ENCODE measurements at regions not wholly inside any gene's neighbourhood (a gene's known extent, or its start where the extent isn't known, plus 50 kb on each side); places are given as distances from the start of the nearest gene placed in this dataset.

GRCh38 chrX:143095816-143096215 lies 70.1 kb downstream of the SPANXN4 start:
- TF ChIP-seq, protein P1, sequence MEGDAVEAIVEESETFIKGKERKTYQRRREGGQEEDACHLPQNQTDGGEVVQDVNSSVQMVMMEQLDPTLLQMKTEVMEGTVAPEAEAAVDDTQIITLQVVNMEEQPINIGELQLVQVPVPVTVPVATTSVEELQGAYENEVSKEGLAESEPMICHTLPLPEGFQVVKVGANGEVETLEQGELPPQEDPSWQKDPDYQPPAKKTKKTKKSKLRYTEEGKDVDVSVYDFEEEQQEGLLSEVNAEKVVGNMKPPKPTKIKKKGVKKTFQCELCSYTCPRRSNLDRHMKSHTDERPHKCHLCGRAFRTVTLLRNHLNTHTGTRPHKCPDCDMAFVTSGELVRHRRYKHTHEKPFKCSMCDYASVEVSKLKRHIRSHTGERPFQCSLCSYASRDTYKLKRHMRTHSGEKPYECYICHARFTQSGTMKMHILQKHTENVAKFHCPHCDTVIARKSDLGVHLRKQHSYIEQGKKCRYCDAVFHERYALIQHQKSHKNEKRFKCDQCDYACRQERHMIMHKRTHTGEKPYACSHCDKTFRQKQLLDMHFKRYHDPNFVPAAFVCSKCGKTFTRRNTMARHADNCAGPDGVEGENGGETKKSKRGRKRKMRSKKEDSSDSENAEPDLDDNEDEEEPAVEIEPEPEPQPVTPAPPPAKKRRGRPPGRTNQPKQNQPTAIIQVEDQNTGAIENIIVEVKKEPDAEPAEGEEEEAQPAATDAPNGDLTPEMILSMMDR (IDR thresholded peaks at IDR 0.05) = no peak
- TF ChIP-seq POLR2A (IDR thresholded peaks at IDR 0.05) = no peak

Measured in right lobe of liver (tissue), 4 donors.